GM12891 (cell line): ENCODE measurements at regions not wholly inside any gene's neighbourhood (a gene's known extent, or its start where the extent isn't known, plus 50 kb on each side); places are given as distances from the start of the nearest gene placed in this dataset.

Source experiments
- POLR2A ChIP-seq: IDR thresholded peaks from 2 replicates; pipeline ENCODE4 v1.6.1; 2011; ENCODE audit warnings: low read depth, low read length, control low read depth
- POLR2AphosphoS5 ChIP-seq: IDR thresholded peaks from 2 replicates; pipeline ENCODE4 v1.6.1; 2011; ENCODE audit warnings: low read depth, low read length, control low read depth
- POU2F2 ChIP-seq: IDR thresholded peaks from 2 replicates; pipeline ENCODE4 v1.6.1; 2011; ENCODE audit warnings: low read depth, mild to moderate bottlenecking, control low read depth, low read length, moderate library complexity
- SPI1 ChIP-seq: IDR thresholded peaks from 2 replicates; pipeline ENCODE4 v1.6.1; 2011; ENCODE audit warnings: low read depth, low read length, control low read depth
- TAF1 ChIP-seq: IDR thresholded peaks from 2 replicates; pipeline ENCODE4 v1.6.1; 2011; ENCODE audit warnings: low read depth, low read length, control low read depth

DNA sequence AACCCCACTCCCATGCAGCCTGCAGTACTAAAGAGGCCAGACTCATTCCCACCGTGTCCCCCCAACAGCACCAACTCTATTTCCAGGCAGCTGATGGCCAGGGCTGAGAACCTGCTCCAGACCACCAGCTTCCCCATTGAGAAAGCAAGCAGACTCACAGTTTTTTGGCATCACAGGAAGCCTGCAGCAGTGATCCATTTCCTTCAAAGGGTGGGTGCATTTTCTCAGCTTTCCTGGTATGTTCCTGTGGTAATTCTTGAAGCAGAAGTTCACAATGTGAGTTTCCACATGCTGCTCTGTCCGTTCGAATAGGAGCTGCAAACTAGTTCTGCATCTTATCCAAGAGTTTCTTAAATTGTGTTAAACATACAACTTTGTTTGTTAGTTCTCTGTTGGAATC is 1249.6 kb upstream of the FAM98A start:
- TF ChIP-seq SPI1 (no peak), POLR2A (no peak), POU2F2 (no peak), TAF1 (no peak), POLR2AphosphoS5 (no peak)
